CD14-positive monocyte (primary cell): ENCODE measurements at regions not wholly inside any gene's neighbourhood (a gene's known extent, or its start where the extent isn't known, plus 50 kb on each side); places are given as distances from the start of the nearest gene placed in this dataset.

Experiments
- DNase-seq, 3 donors: peaks; one replicate each; pipeline ENCODE4 v3.0.0-alpha.2; 2011 to 2022
- H2AFZ ChIP-seq: 2 replicates; pipeline ENCODE4 v1.6.0; 2012; ENCODE audit warnings: mild to moderate bottlenecking, low read depth, low read length, inconsistent platforms; ENCODE audit not compliant: insufficient read depth, poor library complexity, severe bottlenecking
- H3K27ac ChIP-seq, 2 donors: 1 replicate in 1 of 2; 2 replicates in 1 of 2; pipeline ENCODE4 v1.5.1; 2012 to 2013; ENCODE audit warnings: low read length in 2 of 2, control low read depth in 1 of 2, inconsistent platforms in 1 of 2, low read depth in 1 of 2, mild to moderate bottlenecking in 1 of 2
- H3K27me3 ChIP-seq, 2 donors: one replicate each; pipeline versions ENCODE4 v1.6.0 to v1.6.1; 2011 to 2013; ENCODE audit warnings: low read length in 2 of 2; ENCODE audit not compliant: control insufficient read depth in 2 of 2, insufficient read depth in 2 of 2
- H3K36me3 ChIP-seq, 2 donors: replicated peaks in 1 of 2; 1 replicate in 1 of 2; 2 replicates in 1 of 2; pipeline versions ENCODE4 v1.5.1 to v1.6.1; 2012 to 2013; ENCODE audit warnings: low read length in 2 of 2, control low read depth in 1 of 2, inconsistent platforms in 1 of 2, mild to moderate bottlenecking in 1 of 2; ENCODE audit not compliant: insufficient read depth in 2 of 2, control insufficient read depth in 1 of 2
- H3K4me1 ChIP-seq, 2 donors: 1 replicate in 1 of 2; 2 replicates in 1 of 2; pipeline versions ENCODE4 v1.5.1 to v1.6.1; 2012 to 2013; ENCODE audit warnings: low read length in 2 of 2, control low read depth in 1 of 2, inconsistent platforms in 1 of 2, mild to moderate bottlenecking in 1 of 2, moderate library complexity in 1 of 2; ENCODE audit not compliant: insufficient read depth in 2 of 2, control insufficient read depth in 1 of 2
- H3K4me2 ChIP-seq: replicated peaks from 2 replicates; pipeline ENCODE3; 2012; ENCODE audit warnings: low read length, moderate library complexity, mild to moderate bottlenecking; ENCODE audit not compliant: poor library complexity, severe bottlenecking; ENCODE audit errors: extremely low read depth
- H3K4me3 ChIP-seq, 3 experiments: fragments of 200-600 bp in 1 of 3; sonication (generic) in 1 of 3; replicated peaks in 1 of 3; 1 replicate in 2 of 3; 2 replicates in 1 of 3; pipeline ENCODE4 v1.5.1; 2011 to 2013; ENCODE audit warnings: low read length in 3 of 3, mild to moderate bottlenecking in 3 of 3, control low read depth in 2 of 3, low read depth in 2 of 3, inconsistent platforms in 1 of 3, moderate library complexity in 1 of 3
- H3K79me2 ChIP-seq: 2 replicates; pipeline ENCODE4 v1.6.0; 2012; ENCODE audit warnings: mild to moderate bottlenecking, control low read depth, inconsistent platforms, low read length, moderate library complexity; ENCODE audit not compliant: insufficient read depth
- H3K9ac ChIP-seq: 2 replicates; pipeline ENCODE4 v1.6.0; 2017; ENCODE audit warnings: low read length, mild to moderate bottlenecking; ENCODE audit not compliant: insufficient read depth, poor library complexity, severe bottlenecking
- H3K9me3 ChIP-seq, 2 donors: replicated peaks in 1 of 2; 1 replicate in 1 of 2; 2 replicates in 1 of 2; pipeline versions ENCODE4 v1.5.1 to v1.6.1; 2012 to 2013; ENCODE audit warnings: low read length in 2 of 2, control low read depth in 1 of 2; ENCODE audit not compliant: control insufficient read depth in 1 of 2, insufficient read depth in 1 of 2
- H4K20me1 ChIP-seq: 2 replicates; pipeline ENCODE4 v1.6.0; 2012; ENCODE audit warnings: mild to moderate bottlenecking, low read length, control low read depth, moderate library complexity; ENCODE audit not compliant: insufficient read depth
- H3K27ac Mint-ChIP-seq, 7 donors: one replicate each; pipeline ENCODE4 v1.8.0; 2020; ENCODE audit warnings: mild to moderate bottlenecking in 7 of 7, mixed read lengths in 7 of 7, moderate library complexity in 6 of 7, inconsistent platforms in 2 of 7
- H3K27me3 Mint-ChIP-seq, 3 donors: one replicate each; pipeline ENCODE4 v1.8.0; 2021 to 2022; ENCODE audit warnings: low read depth in 3 of 3, mild to moderate bottlenecking in 3 of 3, mixed read lengths in 3 of 3, moderate library complexity in 3 of 3, inconsistent platforms in 1 of 3
- H3K36me3 Mint-ChIP-seq, 2 donors: one replicate each; pipeline ENCODE4 v1.8.0; 2020; ENCODE audit warnings: mixed read lengths in 2 of 2, inconsistent platforms in 1 of 2, mild to moderate bottlenecking in 1 of 2
- H3K4me1 Mint-ChIP-seq: one replicate; pipeline ENCODE4 v1.8.0; 2020; ENCODE audit warnings: mild to moderate bottlenecking, mixed read lengths
- H3K4me3 Mint-ChIP-seq, 2 donors: one replicate each; pipeline ENCODE4 v1.8.0; 2020; ENCODE audit warnings: mild to moderate bottlenecking in 2 of 2, mixed read lengths in 2 of 2, moderate library complexity in 1 of 2
- H3K9me3 Mint-ChIP-seq, 7 donors: one replicate each; pipeline ENCODE4 v1.8.0; 2020 to 2022; ENCODE audit warnings: mixed read lengths in 7 of 7, mild to moderate bottlenecking in 6 of 7, moderate library complexity in 6 of 7, inconsistent platforms in 2 of 7
- CTCF ChIP-seq: fragments of 200-600 bp; IDR thresholded peaks from one replicate; pipeline ENCODE4 v1.8.0; 2022; ENCODE audit warnings: antibody characterized with exemption, mild to moderate bottlenecking
- WGBS: methylation state at CpG from one replicate; pipeline ENCODE4 v1.1.5; 2013; ENCODE audit warnings: missing lambda C conversion rate; ENCODE audit not compliant: insufficient coverage; 5-methylcytosine and 5-hydroxymethylcytosine counted together
- intact Hi-C, 2 donors: fragments of 100-400 bp; cut with micrococcal nuclease; formaldehyde crosslinking; loops; one replicate each; pipeline versions ENCODE4 v1.15.0 to v1.15.1; 2023

DNA sequence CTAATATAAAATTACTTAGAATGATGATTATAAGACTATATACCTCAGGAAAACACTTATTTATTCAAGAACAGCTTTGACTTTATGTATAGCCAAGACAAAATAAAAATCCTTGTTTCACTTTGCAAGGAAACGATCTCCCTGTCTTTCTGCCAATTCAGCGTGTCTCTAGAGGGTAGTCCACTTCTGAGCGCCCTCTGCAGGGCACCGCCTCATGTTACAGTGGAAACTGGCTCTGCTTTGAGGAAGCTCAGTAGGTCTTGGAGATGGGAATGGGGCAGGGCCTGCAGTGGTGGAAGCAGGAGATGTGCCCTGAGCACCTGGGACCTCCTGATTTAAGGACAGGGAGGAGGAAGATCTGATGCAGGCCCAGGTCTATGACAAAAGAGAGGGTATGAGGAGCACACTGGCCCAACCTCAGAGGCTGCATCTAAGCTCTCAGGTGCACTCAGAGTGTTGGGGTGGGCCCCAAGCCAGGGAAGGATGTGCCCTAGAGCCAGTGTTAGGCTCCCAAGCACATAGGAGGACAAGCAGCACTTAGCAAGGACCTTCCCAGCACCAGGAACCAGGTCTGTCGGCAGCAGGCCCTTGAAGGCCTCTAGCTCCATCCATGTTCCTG lies 481.0 kb downstream of the TNS3 start:
- H3K9me3 Mint-ChIP-seq: peaks cover 0 to 2% (median 1%) of the 10 kb centered on the region in 7 donors
- TF ChIP-seq CTCF: peak; percentile 33
- no peaks in the 10 kb centered on the region for H3K36me3 Mint-ChIP-seq
- Histone ChIP-seq H3K4me3 (no peak overlapping the region), H3K4me1 (peaks cover 6 to 12% of the 10 kb centered on the region in 2 donors), H3K9me3 (no peaks in the 10 kb centered on the region), H3K27me3 (no peaks in the 10 kb centered on the region), H2AFZ (no peak overlapping the region), H3K79me2 (no peaks in the 10 kb centered on the region), H3K36me3 (no peaks in the 10 kb centered on the region), H3K9ac (no peak overlapping the region), H4K20me1 (no peaks in the 10 kb centered on the region), H3K4me2 (no peak overlapping the region), H3K27ac (no peak overlapping the region)
- peaks cover 0 to 5% (median 2%) of the 10 kb centered on the region in 3 donors for H3K27me3 Mint-ChIP-seq
- no peak overlapping the region for H3K4me3 Mint-ChIP-seq
- 81% methylated on average over 4 of the region's 5 CpGs for WGBS
- intact Hi-C loops: no loop called here
- peak overlapping the region in 1 of 7 donors; percentile 68 for H3K27ac Mint-ChIP-seq
- peaks cover 11% of the 10 kb centered on the region for H3K4me1 Mint-ChIP-seq
- peak in 2 of 3 donors; percentile 4 to 17 for DNase-seq

DNA sequence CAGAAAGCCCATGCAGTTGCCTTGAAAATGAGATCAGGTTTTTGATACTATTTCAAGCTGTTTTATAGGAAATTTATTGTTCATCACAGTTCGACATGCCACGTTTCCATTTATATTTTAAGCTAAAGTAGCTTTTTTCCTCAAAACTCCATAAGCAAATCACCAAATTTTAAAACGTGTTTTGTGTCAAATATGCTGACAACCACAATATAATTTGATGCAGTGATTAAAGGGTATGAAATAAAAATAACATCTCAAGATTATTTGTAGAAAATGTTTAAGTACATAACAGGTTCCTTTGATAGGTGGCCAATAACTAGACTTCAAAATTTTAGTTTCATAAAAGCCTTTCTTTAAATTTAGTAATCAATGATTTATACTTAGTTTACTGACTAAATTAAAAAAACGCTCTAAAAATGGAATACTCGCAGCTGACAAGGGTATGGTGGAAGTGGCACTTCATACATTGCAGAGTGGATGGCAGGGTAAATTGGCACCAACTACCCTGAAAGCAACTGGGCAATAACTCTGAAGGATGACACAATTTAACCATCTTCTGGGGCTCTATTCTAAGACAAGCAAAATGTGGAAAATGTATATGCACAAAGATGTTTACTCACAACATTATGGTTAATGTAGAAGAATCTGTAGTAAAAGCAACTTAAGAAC lies 481.6 kb downstream of the TNS3 start:
- peaks cover 0 to 2% (median 1%) of the 10 kb centered on the region in 7 donors for H3K9me3 Mint-ChIP-seq
- H3K36me3 Mint-ChIP-seq: no peaks in the 10 kb centered on the region
- Histone ChIP-seq H3K27me3 (no peaks in the 10 kb centered on the region), H2AFZ (no peak overlapping the region), H3K79me2 (no peaks in the 10 kb centered on the region), H4K20me1 (no peaks in the 10 kb centered on the region), H3K4me1 (peaks cover 6 to 12% of the 10 kb centered on the region in 2 donors), H3K9ac (no peak overlapping the region), H3K27ac (no peak overlapping the region), H3K4me3 (no peak overlapping the region), H3K36me3 (no peaks in the 10 kb centered on the region), H3K4me2 (no peak overlapping the region), H3K9me3 (no peaks in the 10 kb centered on the region)
- DNase-seq: no peak
- H3K4me3 Mint-ChIP-seq: no peak overlapping the region
- intact Hi-C loops: no loop called here
- no peak for TF ChIP-seq CTCF
- no CpG with 5 or more reads among the region's 5 CpGs for WGBS
- H3K4me1 Mint-ChIP-seq: peaks cover 11% of the 10 kb centered on the region
- H3K27ac Mint-ChIP-seq: no peak overlapping the region
- peaks cover 0 to 6% (median 2%) of the 10 kb centered on the region in 3 donors for H3K27me3 Mint-ChIP-seq
